B cell (primary cell): ENCODE measurements at regions not wholly inside any gene's neighbourhood (a gene's known extent, or its start where the extent isn't known, plus 50 kb on each side); places are given as distances from the start of the nearest gene placed in this dataset.

Experiments used
- ATAC-seq: fragments of 200-7000 bp; cut with Tn5 transposase; one replicate; pipeline ENCODE4 v1.10.0; 2021; ENCODE audit warnings: low read depth, mild to moderate bottlenecking, moderate number of reproducible peaks, moderate library complexity
- CTCF ChIA-PET: fragments of 350-600 bp; sonication (Branson Sonifier 250); formaldehyde crosslinking; loops from one replicate; lab custom pipeline; 2021; ENCODE audit warnings: antibody characterized with exemption, inconsistent platforms; lab: Charles Lee
- POLR2A ChIA-PET: fragments of 350-600 bp; sonication (Branson Sonifier 250); formaldehyde crosslinking; loops from one replicate; lab custom pipeline; 2021; ENCODE audit warnings: antibody characterized with exemption; lab: Charles Lee
- DNase-seq: peaks from one replicate; pipeline ENCODE4 v3.0.0; 2013
- H2AFZ ChIP-seq: 2 replicates; pipeline ENCODE4 v1.6.1; 2012; ENCODE audit warnings: mild to moderate bottlenecking, low read depth, low read length; ENCODE audit not compliant: insufficient read depth, poor library complexity, severe bottlenecking
- H3K27ac ChIP-seq, 2 donors: 1 replicate in 1 of 2; 2 replicates in 1 of 2; pipeline ENCODE4 v1.5.1; 2012 to 2013; ENCODE audit warnings: low read length in 2 of 2, mild to moderate bottlenecking in 2 of 2, moderate library complexity in 1 of 2
- H3K27me3 ChIP-seq, 4 experiments: fragments of 200-600 bp in 1 of 4; sonication (generic) in 1 of 4; replicated peaks in 1 of 4; 1 replicate in 2 of 4; 2 replicates in 2 of 4; pipeline versions ENCODE4 v1.6.1 to v1.7.0; 2013 to 2016; ENCODE audit warnings: low read length in 3 of 4, mild to moderate bottlenecking in 2 of 4, mixed read lengths in 1 of 4, moderate library complexity in 1 of 4; ENCODE audit not compliant: insufficient read depth in 4 of 4, control insufficient read depth in 3 of 4; ENCODE audit errors: control extremely low read depth in 1 of 4
- H3K36me3 ChIP-seq, 2 experiments: replicated peaks in 1 of 2; 1 replicate in 1 of 2; 2 replicates in 1 of 2; pipeline versions ENCODE4 v1.6.1 to v1.7.1; 2013; ENCODE audit warnings: low read length in 1 of 2; ENCODE audit not compliant: insufficient read depth in 2 of 2, control insufficient read depth in 1 of 2; ENCODE audit errors: control extremely low read depth in 1 of 2, extremely low read depth in 1 of 2
- H3K4me1 ChIP-seq, 2 donors: fragments of 200-600 bp in 1 of 2; sonication (generic) in 1 of 2; 1 replicate in 1 of 2; 2 replicates in 1 of 2; pipeline versions ENCODE4 v1.5.1 to v1.6.1; 2013 to 2017; ENCODE audit warnings: low read length in 2 of 2; ENCODE audit not compliant: control insufficient read depth in 2 of 2, insufficient read depth in 2 of 2
- H3K4me2 ChIP-seq: replicated peaks from 2 replicates; pipeline ENCODE3; 2012; ENCODE audit warnings: mild to moderate bottlenecking, low read depth, low read length; ENCODE audit not compliant: poor library complexity, severe bottlenecking
- H3K4me3 ChIP-seq, 5 experiments: fragments of 200-600 bp in 1 of 5; sonication (generic) in 1 of 5; 1 replicate in 3 of 5; 2 replicates in 2 of 5; pipeline versions ENCODE4 v1.5.1 to v1.7.0; 2011 to 2016; ENCODE audit warnings: low read length in 4 of 5, mild to moderate bottlenecking in 4 of 5, low read depth in 2 of 5, control low read depth in 1 of 5, moderate library complexity in 1 of 5; ENCODE audit not compliant: insufficient read depth in 1 of 5; ENCODE audit errors: control extremely low read depth in 1 of 5, extremely low read depth in 1 of 5
- H3K79me2 ChIP-seq: fragments of 200-600 bp; sonication (generic); one replicate; pipeline ENCODE4 v1.6.0; 2016; ENCODE audit warnings: low read length; ENCODE audit not compliant: control insufficient read depth, insufficient read depth
- H3K9ac ChIP-seq: fragments of 200-600 bp; sonication (generic); 2 replicates; pipeline ENCODE4 v1.6.1; 2017; ENCODE audit warnings: mild to moderate bottlenecking, low read length, moderate library complexity
- H3K9me3 ChIP-seq, 3 donors: one replicate each; pipeline versions ENCODE4 v1.6.1 to v1.7.1; 2013; ENCODE audit warnings: low read length in 2 of 3; ENCODE audit not compliant: control insufficient read depth in 2 of 3, insufficient read depth in 1 of 3; ENCODE audit errors: control extremely low read depth in 1 of 3
- H4K20me1 ChIP-seq: 2 replicates; pipeline ENCODE4 v1.6.0; 2012; ENCODE audit warnings: mild to moderate bottlenecking, low read length; ENCODE audit not compliant: insufficient read depth, control insufficient read depth, poor library complexity, severe bottlenecking
- H3K27ac Mint-ChIP-seq: one replicate; pipeline ENCODE4 v1.8.0; 2021; ENCODE audit warnings: mixed read lengths
- H3K27me3 Mint-ChIP-seq: one replicate; pipeline ENCODE4 v1.8.0; 2021; ENCODE audit warnings: mixed read lengths
- H3K4me1 Mint-ChIP-seq: one replicate; pipeline ENCODE4 v1.8.0; 2021; ENCODE audit warnings: mixed read lengths
- H3K4me3 Mint-ChIP-seq: one replicate; pipeline ENCODE4 v1.8.0; 2021; ENCODE audit warnings: mixed read lengths
- H3K9me3 Mint-ChIP-seq: one replicate; pipeline ENCODE4 v1.8.0; 2022; ENCODE audit warnings: mixed read lengths; ENCODE audit not compliant: insufficient read depth
- EZH2 ChIP-seq: IDR thresholded peaks from 2 replicates; pipeline ENCODE4 v1.6.1; 2012; ENCODE audit warnings: borderline replicate concordance, low read depth, mild to moderate bottlenecking, moderate library complexity, low read length; ENCODE audit not compliant: insufficient read depth, poor library complexity, severe bottlenecking
- WGBS: methylation state at CpG from one replicate; pipeline ENCODE4 v1.1.5; 2013; ENCODE audit warnings: missing lambda C conversion rate; ENCODE audit not compliant: insufficient coverage; 5-methylcytosine and 5-hydroxymethylcytosine counted together
- intact Hi-C: fragments of 100-400 bp; cut with micrococcal nuclease; formaldehyde crosslinking; loops from one replicate; pipeline ENCODE4 v1.10.0; 2022
- TF ChIP-seq, protein P1 (sequence below): fragments of 200-600 bp; IDR thresholded peaks from one replicate; pipeline ENCODE4 v1.8.0; 2022; ENCODE audit warnings: antibody characterized with exemption, mild to moderate bottlenecking

DNA sequence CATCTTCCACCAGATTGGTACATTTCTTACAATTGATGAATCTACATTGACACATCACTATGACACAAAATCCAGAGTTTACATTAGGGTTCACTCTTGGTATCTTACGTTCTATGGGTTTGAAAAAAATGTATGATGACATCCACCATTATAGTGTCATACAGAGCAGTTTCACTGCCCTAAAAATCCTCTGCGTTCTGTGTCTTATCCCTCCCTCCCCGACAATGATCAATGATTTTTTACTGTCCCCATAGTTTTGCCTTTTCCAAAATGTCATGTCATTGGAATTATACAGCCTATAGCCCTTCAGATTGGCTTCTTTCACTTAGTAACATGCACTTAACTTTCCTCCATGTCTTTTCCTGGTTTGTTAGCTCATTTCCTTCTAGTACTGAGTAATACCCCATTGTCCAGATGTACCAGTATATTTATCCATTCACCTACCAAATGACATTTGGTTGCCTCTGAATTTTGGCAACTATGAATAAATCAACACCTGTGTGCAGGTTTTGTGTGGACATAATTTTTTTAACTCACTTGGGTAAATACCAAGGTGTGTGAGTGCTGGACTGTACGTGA lies 80.9 kb upstream of the CDC42BPA start:
- Mint-ChIP-seq H3K9me3 (no peaks in the 10 kb centered on the region), H3K27ac (no peak overlapping the region), H3K4me1 (no peaks in the 10 kb centered on the region), H3K27me3 (peaks cover 31% of the 10 kb centered on the region), H3K4me3 (no peak overlapping the region)
- intact Hi-C loops = no loop called here
- H3K4me2 ChIP-seq = no peak overlapping the region
- TF ChIP-seq, protein P1, sequence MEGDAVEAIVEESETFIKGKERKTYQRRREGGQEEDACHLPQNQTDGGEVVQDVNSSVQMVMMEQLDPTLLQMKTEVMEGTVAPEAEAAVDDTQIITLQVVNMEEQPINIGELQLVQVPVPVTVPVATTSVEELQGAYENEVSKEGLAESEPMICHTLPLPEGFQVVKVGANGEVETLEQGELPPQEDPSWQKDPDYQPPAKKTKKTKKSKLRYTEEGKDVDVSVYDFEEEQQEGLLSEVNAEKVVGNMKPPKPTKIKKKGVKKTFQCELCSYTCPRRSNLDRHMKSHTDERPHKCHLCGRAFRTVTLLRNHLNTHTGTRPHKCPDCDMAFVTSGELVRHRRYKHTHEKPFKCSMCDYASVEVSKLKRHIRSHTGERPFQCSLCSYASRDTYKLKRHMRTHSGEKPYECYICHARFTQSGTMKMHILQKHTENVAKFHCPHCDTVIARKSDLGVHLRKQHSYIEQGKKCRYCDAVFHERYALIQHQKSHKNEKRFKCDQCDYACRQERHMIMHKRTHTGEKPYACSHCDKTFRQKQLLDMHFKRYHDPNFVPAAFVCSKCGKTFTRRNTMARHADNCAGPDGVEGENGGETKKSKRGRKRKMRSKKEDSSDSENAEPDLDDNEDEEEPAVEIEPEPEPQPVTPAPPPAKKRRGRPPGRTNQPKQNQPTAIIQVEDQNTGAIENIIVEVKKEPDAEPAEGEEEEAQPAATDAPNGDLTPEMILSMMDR = no peak
- TF ChIP-seq EZH2 = no peak
- ATAC-seq (no peak), DNase-seq (no peak)
- H3K4me3 ChIP-seq = no peak overlapping the region
- 96% methylated on average over 3 of the region's 4 CpGs for WGBS
- H3K9me3 ChIP-seq = peaks cover 0 to 7% (median 0%) of the 10 kb centered on the region in 3 donors
- ChIA-PET CTCF (no interaction called here), POLR2A (no interaction called here)
- H3K27ac ChIP-seq = no peak overlapping the region
- no peaks in the 10 kb centered on the region for H3K4me1 ChIP-seq
- no peaks in the 10 kb centered on the region for H3K36me3 ChIP-seq
- no peaks in the 10 kb centered on the region for H4K20me1 ChIP-seq
- no peak overlapping the region for H2AFZ ChIP-seq
- no peaks in the 10 kb centered on the region for H3K79me2 ChIP-seq
- H3K9ac ChIP-seq = no peak overlapping the region
- no peaks in the 10 kb centered on the region for H3K27me3 ChIP-seq

- Mint-ChIP-seq H3K9me3 (no peaks in the 10 kb centered on the region), H3K27me3 (peaks cover 22% of the 10 kb centered on the region), H3K4me1 (no peaks in the 10 kb centered on the region), H3K4me3 (no peak overlapping the region), H3K27ac (no peak overlapping the region)
- intact Hi-C loops = no loop called here
- Histone ChIP-seq H3K4me1 (no peaks in the 10 kb centered on the region), H3K4me2 (no peak overlapping the region), H2AFZ (no peak overlapping the region), H3K79me2 (no peaks in the 10 kb centered on the region), H3K9ac (no peak overlapping the region), H3K27me3 (no peaks in the 10 kb centered on the region), H3K27ac (no peak overlapping the region), H3K9me3 (peaks cover 0 to 7% (median 0%) of the 10 kb centered on the region in 3 donors), H3K36me3 (no peaks in the 10 kb centered on the region), H4K20me1 (no peaks in the 10 kb centered on the region), H3K4me3 (no peak overlapping the region)
- CTCF ChIA-PET = no interaction called here
- TF ChIP-seq, protein P1 = no peak
- no peak for TF ChIP-seq EZH2
- no peak for DNase-seq
- POLR2A ChIA-PET = no interaction called here
- ATAC-seq = no peak
- WGBS = 91% methylated on average over 4 of the region's 5 CpGs
Observed at GRCh38 chr1:227397354-227397978, 79.2 kb upstream of the CDC42BPA start.
